Right lobe of liver (tissue), 4 donors: ENCODE measurements at regions not wholly inside any gene's neighbourhood (a gene's known extent, or its start where the extent isn't known, plus 50 kb on each side); places are given as distances from the start of the nearest gene placed in this dataset.

ENCODE experiments used
- CTCF ChIP-seq, 4 donors: fragments of 200-600 bp in 3 of 4; fragments of 450-650 bp in 1 of 4; IDR thresholded peaks; one replicate each; pipeline versions ENCODE4 v1.5.1 to v1.8.0; 2016 to 2022; ENCODE audit warnings: antibody characterized with exemption in 4 of 4, mild to moderate bottlenecking in 2 of 4
- POLR2A ChIP-seq: fragments of 450-650 bp; IDR thresholded peaks from one replicate; pipeline ENCODE4 v1.6.1; 2017; ENCODE audit warnings: antibody characterized with exemption, mild to moderate bottlenecking
- donor health status: DM: no; HTN: no; CAD: no.
- donor health status: DM: no; HTN: no; CAD: no.
- donor health status: DM: no; HTN: yes; CAD: no.

- TF ChIP-seq CTCF (IDR thresholded peaks at IDR 0.05), result no peak
- no peak for TF ChIP-seq POLR2A
Observed at GRCh38 chr9:25850803-25851202, 172.6 kb upstream of the TUSC1 start.
